ENCODE measurements at regions not wholly inside any gene's neighbourhood (a gene's known extent, or its start where the extent isn't known, plus 50 kb on each side); places are given as distances from the start of the nearest gene placed in this dataset.

- Histone ChIP-seq H3K9ac (ENCODE audit: low read length in 2 of 2) (no peak overlapping the region), H3K4me3 (ENCODE audit: low read length in 2 of 2) (no peak overlapping the region), H3K27ac (ENCODE audit: low read length) (no peak overlapping the region), H3K9me3 (ENCODE audit: control insufficient read depth in 2 of 2, low read length in 2 of 2) (peaks cover 3 to 7% of the 10 kb centered on the region in 2 donors), H3K36me3 (ENCODE audit: control insufficient read depth in 2 of 2, insufficient read depth in 2 of 2, low read length in 2 of 2) (no peaks in the 10 kb centered on the region), H3K27me3 (ENCODE audit: control insufficient read depth in 1 of 2, insufficient read depth in 2 of 2, low read length in 2 of 2) (no peaks in the 10 kb centered on the region), H3K4me1 (ENCODE audit: control insufficient read depth, insufficient read depth, low read length) (no peaks in the 10 kb centered on the region)
These were observed 303.6 kb downstream of the PRDM2 start for GRCh38 chr1:14003552-14003951.

- Histone ChIP-seq H3K9ac (ENCODE audit: low read length in 2 of 2) (no peak overlapping the region), H3K27ac (ENCODE audit: low read length) (no peak overlapping the region), H3K36me3 (ENCODE audit: control insufficient read depth in 2 of 2, insufficient read depth in 2 of 2, low read length in 2 of 2) (no peaks in the 10 kb centered on the region), H3K27me3 (ENCODE audit: control insufficient read depth in 1 of 2, insufficient read depth in 2 of 2, low read length in 2 of 2) (no peaks in the 10 kb centered on the region), H3K9me3 (ENCODE audit: control insufficient read depth in 2 of 2, low read length in 2 of 2) (peaks cover 3 to 7% of the 10 kb centered on the region in 2 donors), H3K4me1 (ENCODE audit: control insufficient read depth, insufficient read depth, low read length) (no peaks in the 10 kb centered on the region), H3K4me3 (ENCODE audit: low read length in 2 of 2) (no peak overlapping the region)
These were observed 309.6 kb downstream of the PRDM2 start for GRCh38 chr1:14009582-14009981.

- H3K9ac ChIP-seq (ENCODE audit: low read length in 2 of 2): no peak overlapping the region
- no peaks in the 10 kb centered on the region for H3K27me3 ChIP-seq (ENCODE audit: control insufficient read depth in 1 of 2, insufficient read depth in 2 of 2, low read length in 2 of 2)
- no peaks in the 10 kb centered on the region for H3K36me3 ChIP-seq (ENCODE audit: control insufficient read depth in 2 of 2, insufficient read depth in 2 of 2, low read length in 2 of 2)
- H3K27ac ChIP-seq (ENCODE audit: low read length): no peak overlapping the region
- no peaks in the 10 kb centered on the region for H3K4me1 ChIP-seq (ENCODE audit: control insufficient read depth, insufficient read depth, low read length)
- H3K9me3 ChIP-seq (ENCODE audit: control insufficient read depth in 2 of 2, low read length in 2 of 2): peaks cover 3 to 7% of the 10 kb centered on the region in 2 donors
- H3K4me3 ChIP-seq (ENCODE audit: low read length in 2 of 2): no peak overlapping the region
These were observed 310.5 kb downstream of the PRDM2 start for GRCh38 chr1:14010476-14010875.

GRCh38 chr1:14011132-14011531, 311.1 kb downstream of the PRDM2 start:
- Histone ChIP-seq H3K36me3 (ENCODE audit: control insufficient read depth in 2 of 2, insufficient read depth in 2 of 2, low read length in 2 of 2) (no peaks in the 10 kb centered on the region), H3K4me1 (ENCODE audit: control insufficient read depth, insufficient read depth, low read length) (no peaks in the 10 kb centered on the region), H3K27ac (ENCODE audit: low read length) (no peak overlapping the region), H3K9ac (ENCODE audit: low read length in 2 of 2) (no peak overlapping the region), H3K4me3 (ENCODE audit: low read length in 2 of 2) (no peak overlapping the region), H3K27me3 (ENCODE audit: control insufficient read depth in 1 of 2, insufficient read depth in 2 of 2, low read length in 2 of 2) (no peaks in the 10 kb centered on the region), H3K9me3 (ENCODE audit: control insufficient read depth in 2 of 2, low read length in 2 of 2) (peaks cover 3 to 7% of the 10 kb centered on the region in 2 donors)

DNA sequence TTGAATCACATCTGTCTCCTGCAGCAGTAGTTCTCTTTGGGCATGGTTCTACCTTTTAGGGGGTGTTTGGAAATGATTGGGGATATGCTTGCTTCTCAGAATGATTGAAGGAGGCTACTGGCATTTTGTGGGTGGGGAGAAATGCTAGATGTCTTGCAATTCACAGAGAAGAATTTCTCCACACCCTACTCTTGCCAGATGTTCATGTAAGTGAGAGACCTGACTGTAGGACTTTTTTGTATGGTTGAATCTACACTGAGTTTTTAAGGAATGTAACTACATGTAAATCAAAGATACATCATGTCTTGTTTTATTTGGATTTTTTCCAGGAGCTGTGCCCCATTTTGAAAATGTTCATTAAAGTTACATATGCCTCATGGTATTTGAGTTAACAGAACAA, 311.9 kb downstream of the PRDM2 start:
- Histone ChIP-seq H3K36me3 (ENCODE audit: control insufficient read depth in 2 of 2, insufficient read depth in 2 of 2, low read length in 2 of 2) (no peaks in the 10 kb centered on the region), H3K9me3 (ENCODE audit: control insufficient read depth in 2 of 2, low read length in 2 of 2) (peaks cover 3 to 7% of the 10 kb centered on the region in 2 donors), H3K27me3 (ENCODE audit: control insufficient read depth in 1 of 2, insufficient read depth in 2 of 2, low read length in 2 of 2) (no peaks in the 10 kb centered on the region), H3K4me1 (ENCODE audit: control insufficient read depth, insufficient read depth, low read length) (no peaks in the 10 kb centered on the region), H3K9ac (ENCODE audit: low read length in 2 of 2) (no peak overlapping the region), H3K4me3 (ENCODE audit: low read length in 2 of 2) (no peak overlapping the region), H3K27ac (ENCODE audit: low read length) (no peak overlapping the region)

- Histone ChIP-seq H3K27me3 (ENCODE audit: control insufficient read depth in 1 of 2, insufficient read depth in 2 of 2, low read length in 2 of 2) (no peaks in the 10 kb centered on the region), H3K27ac (ENCODE audit: low read length) (no peak overlapping the region), H3K9ac (ENCODE audit: low read length in 2 of 2) (no peak overlapping the region), H3K36me3 (ENCODE audit: control insufficient read depth in 2 of 2, insufficient read depth in 2 of 2, low read length in 2 of 2) (no peaks in the 10 kb centered on the region), H3K4me3 (ENCODE audit: low read length in 2 of 2) (no peak overlapping the region), H3K4me1 (ENCODE audit: control insufficient read depth, insufficient read depth, low read length) (no peaks in the 10 kb centered on the region), H3K9me3 (ENCODE audit: control insufficient read depth in 2 of 2, low read length in 2 of 2) (no peaks in the 10 kb centered on the region)
These were observed 314.9 kb downstream of the PRDM2 start for GRCh38 chr1:14014929-14015328.

GRCh38 chr1:14015917-14016316, 315.9 kb downstream of the PRDM2 start:
- H3K9me3 ChIP-seq (ENCODE audit: control insufficient read depth in 2 of 2, low read length in 2 of 2): no peaks in the 10 kb centered on the region
- H3K36me3 ChIP-seq (ENCODE audit: control insufficient read depth in 2 of 2, insufficient read depth in 2 of 2, low read length in 2 of 2): no peaks in the 10 kb centered on the region
- no peak overlapping the region for H3K27ac ChIP-seq (ENCODE audit: low read length)
- no peak overlapping the region for H3K9ac ChIP-seq (ENCODE audit: low read length in 2 of 2)
- no peaks in the 10 kb centered on the region for H3K27me3 ChIP-seq (ENCODE audit: control insufficient read depth in 1 of 2, insufficient read depth in 2 of 2, low read length in 2 of 2)
- no peak overlapping the region for H3K4me3 ChIP-seq (ENCODE audit: low read length in 2 of 2)
- H3K4me1 ChIP-seq (ENCODE audit: control insufficient read depth, insufficient read depth, low read length): no peaks in the 10 kb centered on the region

- Histone ChIP-seq H3K36me3 (ENCODE audit: control insufficient read depth in 2 of 2, insufficient read depth in 2 of 2, low read length in 2 of 2) (no peaks in the 10 kb centered on the region), H3K27me3 (ENCODE audit: control insufficient read depth in 1 of 2, insufficient read depth in 2 of 2, low read length in 2 of 2) (no peaks in the 10 kb centered on the region), H3K9me3 (ENCODE audit: control insufficient read depth in 2 of 2, low read length in 2 of 2) (no peaks in the 10 kb centered on the region), H3K4me3 (ENCODE audit: low read length in 2 of 2) (no peak overlapping the region), H3K9ac (ENCODE audit: low read length in 2 of 2) (no peak overlapping the region), H3K27ac (ENCODE audit: low read length) (no peak overlapping the region), H3K4me1 (ENCODE audit: control insufficient read depth, insufficient read depth, low read length) (no peaks in the 10 kb centered on the region)
These were observed 317.6 kb downstream of the PRDM2 start for GRCh38 chr1:14017531-14017961.

DNA sequence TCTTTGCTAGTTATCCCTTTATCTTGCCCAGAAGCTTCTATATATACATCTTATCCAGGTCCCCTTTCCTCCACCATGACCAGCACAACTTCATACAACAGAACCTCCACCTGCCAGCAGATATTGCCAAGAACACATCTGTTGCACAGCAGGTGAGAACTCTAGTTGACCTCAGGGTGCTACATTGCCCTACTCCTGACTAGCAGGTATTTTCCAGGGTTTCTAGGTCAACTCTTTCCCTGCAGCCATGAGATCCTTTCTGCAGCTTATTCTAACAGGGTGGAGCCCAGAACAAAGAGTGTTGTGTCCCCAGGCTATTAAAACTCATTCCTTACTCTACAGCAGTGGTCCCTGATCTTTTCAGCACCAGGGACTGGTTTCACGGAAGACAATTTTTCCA, 319.5 kb downstream of the PRDM2 start:
- Histone ChIP-seq H3K27me3 (ENCODE audit: control insufficient read depth in 1 of 2, insufficient read depth in 2 of 2, low read length in 2 of 2) (no peaks in the 10 kb centered on the region), H3K27ac (ENCODE audit: low read length) (no peak overlapping the region), H3K36me3 (ENCODE audit: control insufficient read depth in 2 of 2, insufficient read depth in 2 of 2, low read length in 2 of 2) (no peaks in the 10 kb centered on the region), H3K4me3 (ENCODE audit: low read length in 2 of 2) (no peak overlapping the region), H3K4me1 (ENCODE audit: control insufficient read depth, insufficient read depth, low read length) (no peaks in the 10 kb centered on the region), H3K9ac (ENCODE audit: low read length in 2 of 2) (no peak overlapping the region), H3K9me3 (ENCODE audit: control insufficient read depth in 2 of 2, low read length in 2 of 2) (no peaks in the 10 kb centered on the region)

- no peak overlapping the region for H3K4me3 ChIP-seq (ENCODE audit: low read length in 2 of 2)
- H3K27ac ChIP-seq (ENCODE audit: low read length): no peak overlapping the region
- H3K36me3 ChIP-seq (ENCODE audit: control insufficient read depth in 2 of 2, insufficient read depth in 2 of 2, low read length in 2 of 2): no peaks in the 10 kb centered on the region
- H3K4me1 ChIP-seq (ENCODE audit: control insufficient read depth, insufficient read depth, low read length): no peaks in the 10 kb centered on the region
- no peaks in the 10 kb centered on the region for H3K9me3 ChIP-seq (ENCODE audit: control insufficient read depth in 2 of 2, low read length in 2 of 2)
- H3K9ac ChIP-seq (ENCODE audit: low read length in 2 of 2): no peak overlapping the region
- no peaks in the 10 kb centered on the region for H3K27me3 ChIP-seq (ENCODE audit: control insufficient read depth in 1 of 2, insufficient read depth in 2 of 2, low read length in 2 of 2)
These were observed 320.0 kb downstream of the PRDM2 start for GRCh38 chr1:14020006-14020405.

DNA sequence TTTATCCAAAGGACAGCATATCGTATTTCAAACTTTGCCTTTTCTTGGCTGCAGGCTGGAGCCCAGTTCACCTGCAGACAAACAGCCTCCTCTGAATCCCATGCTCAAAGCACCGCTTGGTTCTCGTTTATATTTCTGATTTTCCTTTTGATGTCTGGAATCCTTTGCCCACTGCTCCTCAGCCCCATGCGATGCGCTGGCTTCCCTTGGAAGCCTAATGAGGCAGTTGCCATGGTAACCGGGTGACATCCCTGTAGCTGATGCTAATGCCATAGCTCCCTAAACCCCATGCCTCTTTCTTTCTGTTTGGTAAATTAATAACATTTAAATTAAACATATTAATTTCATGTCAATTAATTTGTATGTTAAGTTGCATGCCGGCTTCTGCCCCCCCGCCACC, 327.1 kb downstream of the PRDM2 start:
- H3K36me3 ChIP-seq (ENCODE audit: control insufficient read depth in 2 of 2, insufficient read depth in 2 of 2, low read length in 2 of 2): no peaks in the 10 kb centered on the region
- H3K9ac ChIP-seq (ENCODE audit: low read length in 2 of 2): no peak overlapping the region
- H3K27me3 ChIP-seq (ENCODE audit: control insufficient read depth in 1 of 2, insufficient read depth in 2 of 2, low read length in 2 of 2): no peaks in the 10 kb centered on the region
- H3K27ac ChIP-seq (ENCODE audit: low read length): no peak overlapping the region
- no peak overlapping the region for H3K4me3 ChIP-seq (ENCODE audit: low read length in 2 of 2)
- H3K4me1 ChIP-seq (ENCODE audit: control insufficient read depth, insufficient read depth, low read length): no peaks in the 10 kb centered on the region
- H3K9me3 ChIP-seq (ENCODE audit: control insufficient read depth in 2 of 2, low read length in 2 of 2): no peaks in the 10 kb centered on the region
